Skin epidermis (tissue), 12 donors: ENCODE measurements at regions not wholly inside any gene's neighbourhood (a gene's known extent, or its start where the extent isn't known, plus 50 kb on each side); places are given as distances from the start of the nearest gene placed in this dataset.

Experiments
- H3K27ac ChIP-seq, 21 experiments: fragments of 200-600 bp; sonication (generic) in 11 of 21; one replicate each; pipeline ENCODE4 v1.5.0; 2020; ENCODE audit warnings: mild to moderate bottlenecking in 3 of 21, inconsistent platforms in 2 of 21, moderate library complexity in 2 of 21
- H3K4me3 ChIP-seq, 7 experiments: fragments of 200-600 bp; sonication (generic) in 2 of 7; one replicate each; pipeline ENCODE4 v1.5.0; 2020; ENCODE audit warnings: inconsistent platforms in 2 of 7, mild to moderate bottlenecking in 2 of 7, moderate library complexity in 1 of 7

DNA sequence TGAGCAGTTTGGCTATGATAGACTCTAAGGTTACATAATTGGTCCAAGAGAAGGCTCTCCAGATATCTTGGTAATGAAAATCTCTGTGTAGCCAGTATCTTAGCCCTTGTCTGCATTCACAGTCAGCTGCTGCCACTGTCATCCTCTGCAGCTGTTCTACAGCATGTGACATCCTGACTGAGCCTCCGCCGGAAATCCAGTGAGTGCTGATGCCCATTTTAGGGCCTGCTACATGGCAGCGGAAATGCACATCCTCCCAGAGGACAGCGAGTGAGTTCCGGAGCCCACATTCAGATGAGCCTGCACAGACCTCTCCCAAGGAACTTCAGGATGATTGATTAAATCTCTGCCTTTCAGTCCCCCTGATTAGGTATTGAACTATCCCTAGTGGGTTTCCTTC is 237.1 kb downstream of the HHIPL2 start:
- no peak overlapping the region for H3K27ac ChIP-seq
- no peak overlapping the region for H3K4me3 ChIP-seq

DNA sequence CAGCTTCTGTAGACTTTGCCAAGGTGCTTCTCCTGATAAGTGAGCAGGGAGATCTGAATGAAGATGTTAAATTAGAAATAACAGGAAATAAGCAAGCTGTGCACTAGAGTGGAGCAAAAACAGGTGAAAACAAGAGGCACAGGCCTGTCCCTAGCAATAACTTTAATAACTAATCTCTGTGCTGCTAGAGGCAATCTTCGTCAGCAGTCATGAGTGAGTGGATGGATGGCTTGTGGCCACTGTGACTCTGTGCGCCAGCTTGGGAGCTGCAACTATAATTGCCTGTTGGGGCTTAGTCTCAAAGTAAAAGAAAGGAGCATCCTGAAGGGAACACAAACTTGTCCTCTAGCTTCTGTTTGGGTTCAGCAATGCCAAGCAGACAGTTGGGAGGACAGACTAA is 240.3 kb downstream of the HHIPL2 start:
- Histone ChIP-seq H3K4me3 (no peak overlapping the region), H3K27ac (no peak overlapping the region)

DNA sequence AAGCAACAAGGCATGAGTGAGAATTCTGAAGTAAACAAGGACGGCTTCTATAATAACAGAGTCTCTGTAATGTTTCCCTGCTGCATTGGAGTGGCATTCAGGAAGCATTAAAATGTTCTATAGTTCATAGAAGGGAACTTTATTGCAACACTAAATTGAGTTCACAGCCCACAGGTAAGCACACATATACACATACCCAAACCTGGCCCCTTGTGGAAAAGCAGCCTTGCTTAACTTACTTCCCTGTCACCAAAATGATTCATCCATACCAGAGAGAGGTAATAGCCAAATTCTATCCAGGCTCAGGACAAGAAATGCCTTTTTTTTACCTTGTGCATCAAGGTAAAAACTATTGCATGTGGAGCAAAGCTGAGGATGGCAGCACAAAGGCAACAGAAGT is 241.4 kb downstream of the HHIPL2 start:
- H3K4me3 ChIP-seq: no peak overlapping the region
- no peak overlapping the region for H3K27ac ChIP-seq

DNA sequence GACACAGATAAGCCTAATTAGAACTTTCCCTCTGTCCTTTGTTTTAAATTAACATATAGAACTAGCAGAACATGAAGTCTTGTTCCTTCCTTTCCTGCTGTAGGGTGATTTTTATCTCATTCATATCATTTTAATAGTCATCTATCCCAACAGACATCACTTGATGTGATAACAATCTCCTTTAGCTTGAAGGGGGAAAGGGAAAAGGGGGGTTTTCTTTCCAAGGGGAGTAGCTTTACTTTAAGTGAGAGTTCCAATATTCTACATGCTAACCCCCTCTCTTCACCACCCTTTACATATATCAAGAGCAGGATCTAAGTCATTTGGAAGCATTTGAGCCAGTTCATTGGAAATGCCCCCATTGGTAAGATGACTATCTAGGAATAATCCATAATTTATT is 241.9 kb downstream of the HHIPL2 start:
- no peak overlapping the region for H3K27ac ChIP-seq
- H3K4me3 ChIP-seq: no peak overlapping the region

DNA sequence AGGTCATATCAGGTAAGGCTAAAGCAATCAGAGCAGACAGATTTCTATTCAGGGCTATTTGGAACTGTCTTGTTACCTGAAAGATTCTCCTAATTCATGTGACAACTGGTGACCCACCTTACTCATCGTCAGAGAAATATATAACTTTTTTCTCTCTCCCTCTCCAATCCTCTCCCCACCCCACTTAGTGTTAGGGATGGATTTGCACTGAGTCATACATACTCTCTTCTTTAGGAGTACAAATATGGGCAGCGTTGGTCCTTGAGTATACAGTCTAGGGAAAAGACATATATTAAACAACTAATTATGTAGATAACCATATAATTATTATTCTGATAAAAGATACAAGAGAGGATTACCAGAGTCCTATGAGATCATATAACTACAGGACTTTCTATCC is 246.3 kb downstream of the HHIPL2 start:
- Histone ChIP-seq H3K27ac (no peak overlapping the region), H3K4me3 (no peak overlapping the region)

DNA sequence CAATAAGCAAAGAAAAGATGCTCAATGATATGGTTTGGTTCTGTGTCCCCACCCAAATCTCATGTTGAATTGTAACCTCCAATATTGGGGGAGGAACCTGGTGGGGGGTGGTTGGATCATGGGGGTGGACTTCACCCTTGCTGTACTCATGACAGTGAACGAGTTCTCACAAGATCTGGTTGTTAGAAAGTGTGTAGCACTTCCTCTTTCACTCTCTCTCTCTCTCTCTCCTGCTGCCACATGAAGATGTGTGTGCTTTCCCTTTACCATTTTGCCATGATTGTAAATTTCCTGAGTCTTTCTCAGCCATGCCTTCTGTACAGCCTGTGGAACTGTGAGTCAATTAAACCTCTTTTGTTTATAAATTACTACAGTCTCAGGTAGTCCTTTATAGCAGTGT is 248.4 kb downstream of the HHIPL2 start:
- H3K4me3 ChIP-seq: no peak overlapping the region

DNA sequence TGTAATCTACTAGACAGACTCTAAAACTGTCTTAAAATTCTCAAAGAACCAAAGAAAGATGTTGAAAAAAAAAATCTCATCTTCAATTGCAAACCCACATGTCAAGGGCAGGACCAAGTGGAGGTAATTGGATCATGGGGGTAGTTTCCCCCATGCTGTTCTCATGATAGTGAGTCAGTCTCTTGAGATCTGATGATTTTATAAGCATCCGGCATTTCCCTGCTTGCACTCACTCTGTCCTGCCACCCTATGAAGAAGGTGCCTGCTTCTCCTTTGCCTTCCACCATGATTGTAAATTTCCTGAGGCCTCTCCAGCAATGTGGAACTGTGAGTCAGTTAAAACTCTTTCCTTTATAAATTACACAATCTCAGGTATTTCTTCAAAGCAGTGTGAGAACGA is 257.0 kb downstream of the HHIPL2 start:
- H3K4me3 ChIP-seq: no peak overlapping the region
- no peak overlapping the region for H3K27ac ChIP-seq

More for the DNA sequence above, 248.4 kb downstream of the HHIPL2 start:
- H3K27ac ChIP-seq: no peak overlapping the region

DNA sequence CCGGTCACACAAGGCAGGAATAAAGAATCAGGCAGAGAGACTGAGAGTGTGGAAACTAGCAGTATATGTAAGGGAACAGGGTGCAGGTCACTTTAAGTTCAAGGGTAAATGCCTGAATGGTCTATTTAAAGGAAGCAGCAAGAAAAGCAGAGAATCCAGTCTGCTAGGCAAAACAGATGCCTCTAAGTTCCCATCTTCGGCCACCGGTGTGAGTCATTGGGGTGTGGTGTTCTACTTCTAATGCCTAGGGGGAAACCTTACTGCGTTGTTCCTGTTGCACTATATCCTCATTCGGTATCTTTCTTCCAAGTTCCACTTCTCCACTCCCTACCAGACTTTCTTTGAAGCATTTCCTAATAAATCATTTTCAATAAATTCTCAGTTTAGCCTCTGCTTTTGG is 259.9 kb downstream of the HHIPL2 start:
- Histone ChIP-seq H3K27ac (no peak overlapping the region), H3K4me3 (no peak overlapping the region)

DNA sequence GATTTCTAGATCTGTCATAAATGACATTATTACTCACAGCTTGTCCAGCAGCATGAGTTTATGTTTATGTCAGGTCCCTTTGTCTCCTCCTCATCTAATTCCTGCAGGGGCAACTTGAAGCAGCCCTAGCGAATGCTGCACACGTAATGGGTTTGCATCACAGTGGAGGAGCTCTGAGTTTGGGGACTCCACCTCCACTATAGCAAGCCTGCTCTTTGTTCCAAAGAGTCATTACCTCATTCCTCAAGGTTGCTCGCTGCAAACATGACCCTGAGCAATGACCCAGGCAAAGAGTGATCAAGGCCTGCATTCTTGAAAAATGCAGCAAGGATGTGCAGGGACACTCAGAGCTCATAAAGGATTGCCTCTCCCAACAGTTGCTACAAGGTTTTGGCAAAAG is 261.9 kb downstream of the HHIPL2 start:
- Histone ChIP-seq H3K27ac (no peak overlapping the region), H3K4me3 (no peak overlapping the region)

DNA sequence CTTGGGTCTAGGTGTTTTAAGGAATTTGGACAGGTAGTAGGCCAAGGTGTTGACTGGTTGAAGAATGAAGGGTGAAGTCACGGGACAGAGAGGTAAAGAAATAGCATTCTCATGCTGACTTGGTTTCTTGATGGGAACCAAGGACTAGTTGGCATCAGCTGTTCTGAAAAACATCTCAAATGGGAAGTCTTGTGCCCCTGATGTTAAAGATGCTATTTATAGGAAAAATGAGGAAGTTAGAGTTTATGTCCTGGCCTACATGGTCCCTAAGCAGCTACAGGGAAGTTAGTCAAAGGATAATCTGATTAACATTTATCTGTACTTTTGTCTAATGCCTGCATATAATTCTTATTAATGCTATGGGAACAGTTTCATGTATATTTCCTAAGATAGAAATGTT is 262.4 kb downstream of the HHIPL2 start:
- H3K27ac ChIP-seq: no peak overlapping the region
- no peak overlapping the region for H3K4me3 ChIP-seq

DNA sequence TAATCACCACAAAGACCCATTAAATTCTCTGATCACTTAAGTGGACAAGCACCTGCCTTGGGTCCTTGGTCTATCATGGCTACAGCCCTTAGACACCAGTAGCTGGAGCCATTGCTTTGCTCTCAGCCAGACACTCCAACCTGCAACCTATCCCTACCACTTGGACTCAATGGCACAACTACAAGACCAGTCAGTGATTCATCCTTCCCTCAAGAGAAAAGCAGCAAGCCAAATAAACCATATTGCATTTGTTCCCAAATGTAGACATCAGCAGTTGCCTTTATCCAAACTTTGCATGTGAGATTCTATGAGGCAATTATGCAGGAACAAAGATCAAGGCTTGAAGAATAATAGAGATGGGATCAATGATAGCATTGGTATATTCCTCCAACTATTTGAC is 263.4 kb downstream of the HHIPL2 start:
- Histone ChIP-seq H3K27ac (no peak overlapping the region), H3K4me3 (no peak overlapping the region)

DNA sequence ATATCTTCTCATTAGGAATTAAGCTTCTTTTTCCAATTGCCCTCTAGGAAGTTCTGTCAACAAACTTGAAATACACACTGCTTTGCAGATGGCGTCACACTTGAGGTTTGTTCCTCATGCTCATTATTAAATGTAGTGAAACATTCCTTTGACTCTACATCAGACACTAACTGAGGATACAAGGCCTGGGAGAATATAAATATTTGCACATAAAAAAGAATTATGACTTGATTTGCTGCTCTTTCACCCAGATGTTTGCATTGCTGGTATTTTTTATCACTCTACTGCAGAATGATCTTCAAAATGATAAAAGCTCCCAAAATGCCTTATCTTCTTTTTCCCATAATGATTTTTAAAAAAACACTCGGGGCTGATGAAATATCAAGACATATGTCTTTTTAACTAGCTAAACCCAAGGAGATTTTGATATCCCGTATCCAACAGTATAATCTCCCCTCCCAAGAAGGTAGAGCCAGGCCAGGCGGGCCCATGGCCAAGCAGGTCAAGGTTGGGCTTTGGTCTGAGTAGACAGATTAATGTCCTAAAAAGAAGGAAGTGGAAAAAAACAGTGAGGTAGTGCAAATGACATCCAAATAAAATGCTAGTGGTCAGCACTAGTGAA is 264.6 kb downstream of the HHIPL2 start:
- Histone ChIP-seq H3K27ac (no peak overlapping the region), H3K4me3 (no peak overlapping the region)

DNA sequence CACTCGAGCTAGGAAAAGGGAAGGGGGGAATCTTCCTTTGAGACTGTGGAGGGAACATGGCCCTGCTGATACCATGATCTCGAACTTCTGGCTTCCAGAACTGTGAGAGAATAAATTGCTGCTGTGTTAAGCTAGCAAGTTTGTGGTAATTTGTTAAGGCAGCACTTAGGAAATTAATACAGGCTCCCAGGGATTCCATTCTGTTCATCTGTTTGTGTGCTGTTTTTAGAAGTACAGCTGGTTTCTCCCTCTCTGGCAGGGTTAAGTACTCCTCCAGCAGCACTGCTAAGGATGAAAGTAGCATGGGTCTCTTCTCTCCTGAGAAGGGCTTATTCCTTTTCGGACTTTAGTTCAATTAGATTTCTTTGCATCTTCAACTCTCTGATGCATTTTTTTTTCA is 268.3 kb downstream of the HHIPL2 start:
- Histone ChIP-seq H3K27ac (no peak overlapping the region), H3K4me3 (no peak overlapping the region)

DNA sequence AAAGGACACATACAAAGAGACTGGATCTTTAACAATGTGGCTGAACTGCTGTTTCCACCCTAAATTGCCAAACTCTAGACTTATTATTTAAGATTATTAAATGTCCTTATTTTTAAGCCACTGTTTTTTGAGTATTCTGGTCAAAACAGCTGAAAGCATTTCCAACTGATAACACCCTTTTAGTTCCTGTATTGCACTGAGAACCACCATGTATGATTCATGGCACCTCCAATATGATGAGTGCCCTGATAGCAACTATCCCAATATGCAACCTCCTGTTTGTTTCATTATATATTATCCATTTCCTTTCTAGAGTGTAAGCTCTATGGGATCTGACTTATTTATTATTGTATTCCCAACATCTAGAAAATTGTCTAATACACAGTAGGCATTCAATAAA is 269.4 kb downstream of the HHIPL2 start:
- H3K27ac ChIP-seq: no peak overlapping the region
- H3K4me3 ChIP-seq: no peak overlapping the region

DNA sequence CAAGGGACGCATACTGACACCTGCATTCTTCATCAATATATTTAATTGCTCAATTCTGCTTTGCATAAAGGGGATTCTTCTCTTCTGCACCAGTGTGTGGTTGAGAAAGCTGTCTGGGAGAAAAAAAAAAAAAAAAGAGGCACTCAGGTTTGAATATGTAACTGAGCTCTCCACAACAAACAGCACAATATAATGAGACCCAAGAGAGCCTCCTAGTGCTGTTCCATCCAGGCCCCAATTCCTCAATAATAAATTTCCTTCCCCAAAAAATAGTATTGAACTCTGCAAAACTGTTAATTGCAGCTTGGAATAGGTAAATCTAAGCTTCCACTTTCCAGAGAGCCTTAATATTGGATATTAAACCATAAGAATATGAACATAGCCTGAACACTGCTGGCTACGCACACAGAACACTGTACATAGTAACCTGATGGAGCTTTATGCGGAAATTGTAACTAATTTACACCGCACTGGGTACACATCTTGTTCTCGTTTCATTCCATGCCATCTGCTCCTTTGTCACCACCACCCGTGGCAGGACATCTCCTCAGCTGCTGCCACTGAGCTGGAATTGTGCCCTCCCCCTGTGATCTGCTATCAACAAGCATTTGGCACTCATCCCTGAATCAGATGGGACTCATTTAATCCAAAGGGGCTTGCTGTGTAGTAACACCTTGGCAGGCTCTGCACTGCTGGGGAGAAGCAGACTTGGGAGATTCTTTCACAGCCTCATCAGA is 272.0 kb downstream of the HHIPL2 start:
- H3K27ac ChIP-seq: no peak overlapping the region
- no peak overlapping the region for H3K4me3 ChIP-seq

DNA sequence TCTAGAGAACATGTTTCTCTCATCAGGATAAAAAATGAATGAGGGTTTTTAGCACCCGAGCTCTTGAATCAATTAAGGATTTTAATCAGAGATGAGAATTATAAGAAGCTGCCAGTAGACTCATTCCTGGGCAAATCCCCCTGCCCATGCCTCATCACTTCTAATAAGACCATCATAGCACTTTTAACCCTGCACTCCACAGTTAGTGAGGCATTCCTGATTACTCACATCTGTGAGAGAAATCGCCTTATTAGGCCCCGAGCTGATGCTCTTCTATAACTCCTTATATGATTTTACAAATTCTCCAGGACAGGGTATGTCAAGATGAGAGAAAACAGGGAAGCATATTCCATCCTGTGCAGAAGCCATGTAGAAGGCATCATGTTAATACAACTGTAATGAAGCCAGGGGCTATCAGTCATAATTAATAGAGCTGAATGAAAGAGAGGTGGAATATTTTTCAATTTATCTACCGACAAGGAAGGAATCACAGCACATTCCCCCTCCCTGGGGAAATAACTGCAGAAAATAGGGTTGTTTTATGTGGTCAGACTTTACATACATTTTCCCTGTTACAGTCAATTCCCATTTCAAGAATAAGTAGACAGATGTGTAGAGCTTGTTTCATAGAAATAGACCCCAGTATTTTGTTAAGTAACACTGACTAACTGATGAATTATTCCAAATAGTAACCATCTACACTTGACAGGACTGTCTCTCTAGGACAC is 272.7 kb downstream of the HHIPL2 start:
- Histone ChIP-seq H3K4me3 (no peak overlapping the region), H3K27ac (no peak overlapping the region)

DNA sequence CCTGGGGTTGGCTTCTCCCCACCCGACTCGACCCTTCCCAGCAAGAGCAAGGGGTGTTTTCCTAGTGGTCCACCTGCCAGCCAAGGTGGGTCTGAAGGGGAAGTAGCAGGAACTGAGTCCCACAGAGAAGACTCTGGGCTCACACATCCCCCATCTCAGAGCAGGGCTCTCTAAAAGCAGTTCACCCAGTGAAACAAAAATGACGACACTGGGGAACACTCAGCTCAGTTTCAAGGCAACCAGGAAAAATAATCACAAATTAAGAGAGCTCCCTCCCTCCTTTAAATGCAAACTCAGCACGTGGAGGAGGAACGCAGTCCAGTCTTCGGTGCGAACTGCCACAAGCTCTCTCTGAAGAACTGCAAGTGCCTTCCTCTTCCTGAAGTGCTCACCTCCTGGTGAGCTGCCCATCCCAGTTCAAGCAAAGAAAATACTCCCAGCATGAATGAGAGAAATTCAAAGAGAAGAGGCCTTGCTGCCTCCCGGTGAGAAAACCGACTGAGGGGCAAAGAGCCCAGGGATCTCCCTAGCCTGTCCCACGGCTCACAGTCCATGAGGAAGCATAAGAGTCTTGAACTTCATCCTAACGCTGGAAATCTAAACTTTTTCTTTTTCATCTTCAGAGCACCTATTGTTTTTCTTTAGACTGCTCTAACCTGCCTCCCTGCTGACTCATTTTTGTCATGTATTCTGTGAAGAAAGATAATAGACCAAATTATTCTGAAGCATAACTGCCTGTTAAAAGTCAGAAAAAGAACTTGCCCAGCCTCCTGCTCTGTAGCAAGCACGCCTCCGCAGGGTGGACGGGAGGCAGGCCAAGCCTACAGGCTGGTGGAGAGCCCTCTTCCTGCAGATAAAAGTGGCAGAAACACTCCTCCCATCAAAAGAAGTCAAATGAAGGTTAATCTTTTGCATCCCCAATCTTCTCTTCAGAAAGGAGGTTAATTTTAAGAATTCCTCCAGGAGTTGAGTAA is 281.4 kb downstream of the HHIPL2 start:
- no peak overlapping the region for H3K27ac ChIP-seq
- H3K4me3 ChIP-seq: no peak overlapping the region

DNA sequence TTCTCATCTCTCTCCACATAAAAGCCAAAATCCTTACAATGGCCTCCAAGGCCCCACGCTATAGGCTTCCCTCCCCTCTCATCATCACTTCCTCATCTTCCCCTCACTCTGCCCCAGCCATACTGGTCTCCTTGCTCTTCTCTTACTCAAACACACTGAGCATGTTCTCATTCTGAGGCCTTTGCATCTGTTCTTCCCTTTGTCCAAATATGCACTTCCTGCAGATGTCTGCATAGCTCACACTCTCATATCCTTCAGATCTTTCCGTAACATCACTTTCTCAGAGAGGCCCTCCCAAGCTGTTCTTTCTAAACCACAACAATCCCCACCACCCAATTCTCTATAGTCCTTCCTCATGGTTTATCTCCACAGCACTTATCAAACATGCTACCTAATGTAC is 284.1 kb downstream of the HHIPL2 start:
- Histone ChIP-seq H3K27ac (no peak overlapping the region), H3K4me3 (no peak overlapping the region)

DNA sequence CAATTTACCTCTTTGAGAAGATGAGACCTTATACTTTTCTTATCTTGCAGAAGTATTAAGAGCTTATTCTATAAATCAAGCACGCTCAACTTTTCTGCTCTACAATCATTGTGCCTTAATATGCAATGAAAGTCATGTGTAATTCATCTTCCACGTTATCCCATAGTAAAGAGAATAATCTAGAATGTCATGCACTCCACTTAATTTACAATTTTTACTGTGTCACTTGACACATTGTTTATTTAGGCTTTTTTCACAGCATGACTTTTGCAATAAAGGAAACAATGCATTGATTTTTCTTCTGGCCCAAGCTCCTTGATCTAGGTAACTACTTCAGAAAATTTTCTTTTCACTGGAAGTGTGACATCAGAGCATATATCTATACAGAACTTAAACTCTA is 290.9 kb downstream of the HHIPL2 start:
- Histone ChIP-seq H3K4me3 (no peak overlapping the region), H3K27ac (no peak overlapping the region)

DNA sequence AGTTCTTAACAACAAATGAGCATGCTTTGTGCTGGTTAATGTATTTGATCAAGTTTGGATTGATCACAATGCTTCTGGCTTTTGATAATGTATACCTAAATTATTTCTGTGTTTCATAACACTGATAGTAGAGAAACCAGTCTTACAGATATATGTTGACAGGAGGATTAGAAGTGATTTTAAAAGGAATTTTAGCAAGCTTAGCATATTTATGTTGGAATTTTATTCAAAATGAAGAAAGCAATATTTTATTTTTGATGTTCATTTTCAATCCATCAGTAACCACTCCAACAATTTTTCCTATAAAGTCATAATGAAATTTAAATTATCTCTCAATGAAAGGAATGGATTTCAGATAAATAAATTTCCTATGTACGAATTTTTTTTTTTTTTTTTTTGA is 291.8 kb downstream of the HHIPL2 start:
- H3K27ac ChIP-seq: no peak overlapping the region
- H3K4me3 ChIP-seq: no peak overlapping the region
